NCI-H526 (cell line): ENCODE measurements at regions not wholly inside any gene's neighbourhood (a gene's known extent, or its start where the extent isn't known, plus 50 kb on each side); places are given as distances from the start of the nearest gene placed in this dataset.
A peak's percentile ranks its signal among the peaks of the same experiment; 100 is the strongest.
"Not testable (repeated sequence)": the region's sequence is repeated elsewhere in the genome, so short reads cannot be mapped to it uniquely, and the experiment has no call there.

Experiments used
- DNase-seq, 2 experiments: peaks; one replicate each; lab custom pipeline; 2025; lab: John Stamatoyannopoulos, UW

DNA sequence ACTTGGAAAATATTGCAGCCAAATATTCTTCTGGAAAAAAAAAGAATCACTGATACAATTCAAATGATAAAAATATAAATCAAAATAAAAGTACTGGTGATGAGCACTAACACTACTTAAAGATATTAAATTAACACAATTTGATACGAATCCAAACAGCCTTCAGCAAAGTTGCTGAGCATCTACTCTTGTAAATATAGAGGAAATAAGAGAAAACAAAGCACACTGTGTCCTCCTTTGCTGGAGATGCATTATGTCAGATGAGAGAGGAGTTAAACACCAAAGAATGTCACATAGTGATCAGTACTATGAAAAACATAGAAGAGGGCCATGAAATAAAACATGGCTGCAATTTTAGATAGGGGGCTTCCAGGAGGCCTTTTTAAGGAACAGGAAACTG lies 177.4 kb upstream of the RNPC3 start:
- DNase-seq, result no peak

- DNase-seq, result no peak
These were observed 180.6 kb upstream of the RNPC3 start for GRCh38 chr1:103344930-103345329.

DNA sequence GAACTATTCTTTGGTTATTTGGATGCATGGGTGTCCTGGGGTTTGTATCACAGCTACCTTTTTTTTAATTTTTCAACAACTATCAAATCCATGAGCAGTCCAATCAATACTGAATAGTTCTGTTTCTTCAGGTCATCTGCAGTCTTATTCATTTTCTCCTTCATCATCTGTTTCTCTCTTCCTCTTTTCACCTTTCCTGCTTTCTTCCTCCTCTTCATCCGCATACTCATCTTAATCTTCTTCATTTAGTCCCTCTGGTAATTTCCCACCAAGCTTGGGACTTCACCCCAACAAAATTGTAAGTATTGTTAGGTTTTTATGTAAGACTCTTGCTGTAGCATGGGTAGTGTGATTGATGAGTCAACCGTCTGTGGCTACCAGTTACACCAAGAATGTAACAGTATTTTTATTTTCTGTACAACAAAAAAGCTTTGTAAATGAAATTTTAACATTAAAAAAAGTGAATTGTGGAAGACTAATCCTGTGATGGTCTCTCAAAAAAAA lies 184.1 kb upstream of the RNPC3 start:
- DNase-seq, result no peak

GRCh38 chr1:103337779-103338178 lies 187.7 kb upstream of the RNPC3 start:
- DNase-seq, result peak in 1 of 2 experiments; percentile 30

DNA sequence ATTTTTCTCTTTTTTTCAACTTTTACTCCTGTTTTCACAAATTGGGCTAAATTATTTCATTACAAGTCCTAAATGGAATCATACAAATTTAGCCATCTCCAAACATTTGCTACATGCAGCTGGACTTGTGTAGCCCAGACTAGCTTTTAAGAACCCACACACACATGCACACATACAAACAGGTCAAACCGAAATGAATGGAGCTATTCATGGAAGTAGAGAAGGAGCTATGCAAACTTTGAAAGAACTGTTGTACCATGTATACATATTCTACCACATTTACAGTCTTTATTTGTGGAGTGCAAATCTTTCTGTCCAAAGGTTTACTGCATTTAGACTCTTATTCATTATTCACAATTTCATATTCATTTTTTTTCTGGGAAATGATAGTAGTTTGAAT lies 189.1 kb upstream of the RNPC3 start:
- peak; percentile 98 to 100 for DNase-seq

DNA sequence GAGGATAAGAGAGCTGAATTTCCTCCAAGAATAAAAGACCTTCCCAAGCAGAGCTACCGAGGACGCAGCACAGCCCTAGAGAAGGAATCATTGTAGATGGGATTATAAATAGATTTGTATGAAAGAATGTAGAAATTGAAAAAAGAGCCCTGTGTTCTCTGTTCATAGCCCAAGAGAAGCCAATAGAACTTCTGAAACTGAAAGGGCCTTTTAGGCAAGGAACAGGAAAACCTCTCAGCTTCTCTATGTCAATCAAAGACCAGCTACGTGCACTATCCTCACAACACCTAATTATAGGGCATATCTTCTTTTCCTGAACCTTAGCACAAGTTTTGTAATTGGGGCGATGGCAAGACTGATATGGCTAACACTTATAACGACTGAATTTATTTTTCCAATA lies 192.4 kb upstream of the RNPC3 start:
- peak in 1 of 2 experiments; percentile 24 for DNase-seq

GRCh38 chr1:103327054-103327719 lies 198.3 kb upstream of the RNPC3 start:
- no peak for DNase-seq

DNA sequence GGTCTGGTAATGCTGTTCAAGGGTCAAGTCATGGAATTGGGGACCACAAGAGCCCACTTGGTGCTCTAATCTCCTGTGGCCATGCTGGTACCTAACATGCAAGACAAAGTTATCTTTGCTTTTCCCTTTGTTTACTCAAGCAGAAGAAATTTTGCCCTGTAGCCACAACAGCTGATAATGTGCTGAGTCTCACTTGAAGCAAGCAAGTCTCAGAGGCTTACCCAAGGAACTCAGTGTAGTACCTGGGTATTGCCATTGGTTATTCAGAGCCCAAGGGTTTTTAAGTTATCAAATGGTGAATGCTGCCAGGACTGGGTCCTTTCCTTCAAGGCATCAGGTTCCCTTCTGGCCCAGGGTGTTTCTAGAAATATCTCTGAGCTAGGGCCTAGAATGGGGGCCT lies 198.9 kb upstream of the RNPC3 start:
- DNase-seq, result no peak

GRCh38 chr1:103309786-103310185 lies 201.5 kb upstream of the COL11A1 start:
- DNase-seq, result no peak

- no peak for DNase-seq
These were observed 199.4 kb upstream of the COL11A1 start for GRCh38 chr1:103307751-103308150.

- DNase-seq, result peak; percentile 16 to 45
These were observed 175.7 kb upstream of the COL11A1 start for GRCh38 chr1:103283841-103284669.

DNA sequence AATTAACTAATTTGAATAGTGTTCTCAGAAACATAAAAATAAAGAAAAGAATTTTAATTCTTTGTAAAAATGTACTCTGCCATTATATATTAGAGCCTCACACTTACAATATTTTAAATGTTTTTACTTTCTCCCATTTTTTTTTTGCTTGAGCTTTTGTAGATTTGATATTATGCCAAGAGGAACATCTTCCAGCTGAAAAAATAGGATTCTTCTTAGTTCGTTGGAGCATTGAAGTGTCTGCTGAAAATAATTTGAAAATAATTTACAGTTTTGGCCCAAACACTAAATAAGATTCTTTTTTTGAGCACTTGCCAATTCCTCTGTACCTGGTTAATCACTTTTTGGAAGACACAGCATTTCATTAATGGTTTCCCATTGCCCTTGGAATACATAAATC lies 175.0 kb upstream of the COL11A1 start:
- no peak for DNase-seq

DNA sequence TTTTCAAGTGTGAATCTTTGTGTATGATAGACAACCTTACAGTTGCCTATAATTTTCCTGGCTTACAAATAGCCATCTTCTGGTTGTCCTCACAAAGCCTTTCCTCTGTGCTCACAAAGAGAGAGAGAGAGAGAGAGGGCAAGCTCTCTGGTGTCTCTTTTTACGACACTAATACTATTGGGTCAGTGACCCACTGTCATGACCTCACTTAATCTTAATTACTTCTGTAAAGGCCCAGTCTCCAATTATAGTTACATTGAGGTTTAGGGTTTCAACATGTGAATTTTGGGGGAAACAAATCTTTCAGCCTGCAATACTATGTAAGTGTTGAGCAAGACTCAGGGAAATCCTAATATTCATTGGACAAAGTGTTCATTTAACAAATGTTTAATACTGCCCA lies 167.4 kb upstream of the COL11A1 start:
- DNase-seq, result no peak

DNA sequence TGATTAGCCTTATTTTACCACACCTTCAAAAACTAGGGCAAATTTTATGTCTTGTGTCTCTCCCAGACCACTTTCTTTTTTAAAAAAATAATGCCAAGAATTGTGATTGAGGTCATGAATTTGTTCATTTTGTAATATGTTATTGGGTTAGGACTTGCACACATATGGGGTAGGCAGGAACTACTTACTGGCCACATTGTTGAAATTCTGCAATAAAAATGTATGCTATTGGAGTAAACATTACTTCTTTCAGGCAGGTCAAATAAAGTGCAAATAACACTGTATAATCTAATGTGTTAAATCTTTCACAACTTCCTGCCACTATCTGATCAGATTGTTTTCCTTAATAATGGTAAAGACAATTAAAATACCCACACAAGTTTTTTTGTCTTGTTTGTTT lies 166.6 kb upstream of the COL11A1 start:
- no peak for DNase-seq

DNA sequence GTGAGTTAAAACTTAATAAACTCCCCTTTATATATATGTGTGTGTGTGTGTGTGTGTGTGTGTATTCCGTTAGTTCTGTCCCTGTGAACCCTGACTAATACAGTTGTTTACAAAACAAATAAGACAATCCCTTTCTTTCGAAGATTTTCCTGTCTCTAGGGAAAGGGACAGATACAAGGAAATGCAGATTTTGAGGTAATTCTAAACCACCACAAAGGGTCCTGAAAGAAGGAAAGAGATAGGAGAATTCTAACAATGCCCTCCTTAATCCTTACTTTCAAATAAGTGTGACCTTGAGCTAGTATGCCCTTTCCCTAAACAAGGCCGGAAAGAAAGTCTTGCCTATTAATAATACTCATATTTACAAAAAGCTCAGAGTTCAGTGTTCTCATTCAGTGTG lies 164.8 kb upstream of the COL11A1 start:
- DNase-seq, result no peak

GRCh38 chr1:103271471-103271870 lies 163.1 kb upstream of the COL11A1 start:
- not testable (repeated sequence) for DNase-seq

- no peak for DNase-seq
These were observed 159.6 kb upstream of the COL11A1 start for GRCh38 chr1:103267893-103268292.

GRCh38 chr1:103267266-103267665 lies 158.9 kb upstream of the COL11A1 start:
- DNase-seq, result no peak

DNA sequence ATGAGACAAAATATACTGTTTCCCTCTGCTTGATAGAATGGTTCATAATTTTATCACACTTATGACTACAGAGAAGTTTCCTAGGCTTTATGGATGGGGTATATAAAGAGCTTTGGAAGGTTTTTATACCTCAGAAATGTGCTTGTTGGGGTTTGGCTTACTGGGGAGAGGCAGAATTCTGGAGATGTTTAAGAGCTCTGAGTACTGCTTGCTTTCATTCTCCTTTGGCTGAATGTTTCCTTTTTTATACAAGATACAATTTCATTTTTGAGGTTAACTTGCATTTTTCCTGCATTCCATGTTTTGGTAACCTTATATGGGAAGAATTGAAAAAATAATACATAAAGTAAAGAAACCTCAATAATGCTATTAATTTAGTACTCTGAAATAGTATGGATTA lies 157.7 kb upstream of the COL11A1 start:
- DNase-seq, result no peak

DNA sequence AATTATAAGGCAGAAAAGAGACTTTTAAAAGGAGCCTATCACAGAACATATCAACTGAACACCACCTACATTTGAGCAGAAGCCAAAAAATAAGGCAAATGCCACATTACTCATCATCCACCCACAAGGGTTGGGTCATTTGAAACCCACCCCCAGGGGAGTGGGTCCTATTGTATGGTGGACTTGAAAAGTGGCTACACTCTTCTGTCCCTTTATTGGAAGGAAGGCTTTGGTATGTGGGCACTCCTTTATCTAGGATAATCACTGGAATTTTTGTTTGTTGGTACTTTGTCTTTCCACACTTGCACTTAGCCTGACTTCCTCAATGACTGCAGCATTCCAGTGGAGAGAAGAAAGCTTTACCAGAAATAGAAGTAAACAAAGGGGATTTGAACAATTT lies 157.2 kb upstream of the COL11A1 start:
- DNase-seq, result no peak

GRCh38 chr1:103259982-103260381 lies 151.7 kb upstream of the COL11A1 start:
- no peak for DNase-seq

GRCh38 chr1:103256490-103256889 lies 148.2 kb upstream of the COL11A1 start:
- no peak for DNase-seq

- no peak for DNase-seq
These were observed 146.4 kb upstream of the COL11A1 start for GRCh38 chr1:103254691-103255090.
